ENCODE measurements at regions not wholly inside any gene's neighbourhood (a gene's known extent, or its start where the extent isn't known, plus 50 kb on each side); places are given as distances from the start of the nearest gene placed in this dataset.

GRCh38 chrX:25427873-25428555 lies 412.2 kb upstream of the ARX start:
- TF ChIP-seq EZH2 (IDR thresholded peaks at IDR 0.05; ENCODE audit: insufficient read depth, poor library complexity, severe bottlenecking) = no peak
- no peak for TF ChIP-seq EZH2phosphoT487 (IDR thresholded peaks at IDR 0.05; ENCODE audit: insufficient read depth, low read depth)

All from GM23248 (cell line).